CD4-positive, CD25-positive, alpha-beta regulatory T cell (primary cell): ENCODE measurements at regions not wholly inside any gene's neighbourhood (a gene's known extent, or its start where the extent isn't known, plus 50 kb on each side); places are given as distances from the start of the nearest gene placed in this dataset.
A peak's percentile ranks its signal among the peaks of the same experiment; 100 is the strongest.
"Not testable (repeated sequence)": the region's sequence is repeated elsewhere in the genome, so short reads cannot be mapped to it uniquely, and the experiment has no call there.

Experiments used
- ATAC-seq, 2 donors: fragments of 150-1000 bp; cut with Tn5 transposase; one replicate each; pipeline ENCODE4 v1.10.0; 2021; ENCODE audit warnings: low read depth in 2 of 2, moderate number of reproducible peaks in 2 of 2, moderate library complexity in 1 of 2
- DNase-seq, 3 donors: peaks; one replicate each; pipeline versions ENCODE4 v3.0.0 to v3.0.0-alpha.2; 2012 to 2022; ENCODE audit warnings: mixed read lengths in 1 of 3
- H3K27ac ChIP-seq: one replicate; pipeline ENCODE4 v1.7.0; 2013; ENCODE audit warnings: mild to moderate bottlenecking, low read length; ENCODE audit not compliant: insufficient read depth, poor library complexity, severe bottlenecking
- H3K27me3 ChIP-seq: one replicate; pipeline ENCODE4 v1.7.0; 2013; ENCODE audit warnings: low read length; ENCODE audit not compliant: control insufficient read depth, insufficient read depth
- H3K36me3 ChIP-seq: one replicate; pipeline ENCODE4 v1.7.0; 2013; ENCODE audit warnings: mild to moderate bottlenecking, low read length, moderate library complexity; ENCODE audit not compliant: control insufficient read depth, insufficient read depth
- H3K4me1 ChIP-seq: 2 replicates; pipeline ENCODE4 v1.7.0; 2013; ENCODE audit warnings: mild to moderate bottlenecking, low read length; ENCODE audit not compliant: insufficient read depth, control insufficient read depth, poor library complexity, severe bottlenecking
- H3K4me3 ChIP-seq: one replicate; pipeline ENCODE4 v1.7.0; 2013; ENCODE audit warnings: low read depth, mild to moderate bottlenecking, low read length, moderate library complexity
- H3K9me3 ChIP-seq, 2 experiments: 1 replicate in 1 of 2; 2 replicates in 1 of 2; pipeline ENCODE4 v1.7.0; 2013; ENCODE audit warnings: low read length in 2 of 2, mild to moderate bottlenecking in 1 of 2, moderate library complexity in 1 of 2; ENCODE audit not compliant: control insufficient read depth in 2 of 2
- H3K27ac Mint-ChIP-seq, 3 donors: one replicate each; pipeline ENCODE4 v1.8.0; 2020 to 2022; ENCODE audit warnings: mild to moderate bottlenecking in 3 of 3, mixed read lengths in 3 of 3, moderate library complexity in 2 of 3
- H3K27me3 Mint-ChIP-seq: one replicate; pipeline ENCODE4 v1.8.0; 2022; ENCODE audit warnings: mild to moderate bottlenecking, mixed read lengths
- H3K36me3 Mint-ChIP-seq: one replicate; pipeline ENCODE4 v1.8.0; 2020; ENCODE audit warnings: mixed read lengths
- H3K4me1 Mint-ChIP-seq, 4 donors: one replicate each; pipeline ENCODE4 v1.8.0; 2020 to 2022; ENCODE audit warnings: mixed read lengths in 4 of 4, mild to moderate bottlenecking in 1 of 4
- H3K4me3 Mint-ChIP-seq, 4 donors: one replicate each; pipeline ENCODE4 v1.8.0; 2020 to 2022; ENCODE audit warnings: mild to moderate bottlenecking in 4 of 4, mixed read lengths in 4 of 4, moderate library complexity in 3 of 4
- H3K9me3 Mint-ChIP-seq, 7 donors: one replicate each; pipeline ENCODE4 v1.8.0; 2020 to 2022; ENCODE audit warnings: mixed read lengths in 7 of 7, mild to moderate bottlenecking in 3 of 7, moderate library complexity in 2 of 7

DNA sequence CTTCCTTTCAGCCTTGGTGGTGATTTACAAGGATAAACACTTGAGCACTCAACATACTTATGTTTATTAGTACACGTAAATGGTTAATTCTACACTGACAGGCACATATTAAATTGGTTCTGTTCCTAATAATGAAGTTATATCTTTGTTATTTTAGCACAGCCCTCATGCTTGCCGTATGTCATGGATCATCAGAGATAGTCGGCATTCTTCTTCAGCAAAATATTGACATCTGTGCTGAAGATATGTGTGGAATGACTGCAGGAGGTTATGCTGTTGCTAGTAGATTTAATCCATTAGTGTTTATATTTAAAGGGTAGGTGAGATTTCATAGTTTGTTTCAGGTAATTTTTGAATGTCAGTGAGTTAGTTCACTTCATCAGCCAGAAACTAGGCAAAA, 73.0 kb upstream of the ACBD5 start:
- not testable (repeated sequence) for DNase-seq, ATAC-seq, H3K27ac Mint-ChIP-seq, H3K36me3 ChIP-seq, H3K4me1 ChIP-seq, H3K36me3 Mint-ChIP-seq, H3K27me3 ChIP-seq, H3K4me3 Mint-ChIP-seq, H3K4me1 Mint-ChIP-seq, H3K9me3 ChIP-seq, H3K9me3 Mint-ChIP-seq, H3K4me3 ChIP-seq, H3K27ac ChIP-seq
- H3K27me3 Mint-ChIP-seq: peaks cover 24% of the 10 kb centered on the region

GRCh38 chr10:27312854-27313253, 72.3 kb upstream of the ACBD5 start:
- no peaks in the 10 kb centered on the region for H3K27me3 ChIP-seq
- peaks cover 21% of the 10 kb centered on the region for H3K27me3 Mint-ChIP-seq
- H3K36me3 Mint-ChIP-seq: no peaks in the 10 kb centered on the region
- no peak overlapping the region for H3K4me3 Mint-ChIP-seq
- no peaks in the 10 kb centered on the region for H3K9me3 ChIP-seq
- no peak for DNase-seq
- H3K4me1 Mint-ChIP-seq: no peaks in the 10 kb centered on the region
- ATAC-seq: no peak
- no peaks in the 10 kb centered on the region for H3K9me3 Mint-ChIP-seq
- no peaks in the 10 kb centered on the region for H3K36me3 ChIP-seq
- no peak overlapping the region for H3K4me3 ChIP-seq
- H3K4me1 ChIP-seq: no peaks in the 10 kb centered on the region
- no peak overlapping the region for H3K27ac ChIP-seq
- H3K27ac Mint-ChIP-seq: no peak overlapping the region

GRCh38 chr10:27311809-27312208, 71.2 kb upstream of the ACBD5 start:
- H3K9me3 ChIP-seq, H3K27me3 ChIP-seq, H3K36me3 Mint-ChIP-seq, H3K27ac ChIP-seq, DNase-seq, H3K9me3 Mint-ChIP-seq, H3K4me3 Mint-ChIP-seq, H3K4me1 ChIP-seq, H3K4me1 Mint-ChIP-seq, H3K27ac Mint-ChIP-seq, H3K4me3 ChIP-seq, ATAC-seq, H3K36me3 ChIP-seq: not testable (repeated sequence)
- H3K27me3 Mint-ChIP-seq: peaks cover 14% of the 10 kb centered on the region

DNA sequence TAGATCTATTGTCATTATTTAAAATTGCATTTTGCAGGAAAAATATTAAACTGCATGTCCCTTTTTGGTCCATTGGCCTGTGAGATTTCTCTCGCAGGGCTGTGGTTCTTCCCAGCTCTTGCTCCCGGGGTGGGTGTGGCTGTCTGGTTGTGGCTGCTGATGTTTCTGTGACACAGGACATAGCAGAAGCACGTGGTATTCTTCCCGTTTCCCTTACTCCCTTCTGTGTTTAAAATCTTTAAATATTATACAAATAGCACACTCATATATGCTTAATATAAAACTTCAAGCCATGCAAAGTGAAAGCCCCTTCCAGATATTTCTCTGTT, 57.9 kb upstream of the ACBD5 start:
- not testable (repeated sequence) for DNase-seq, H3K36me3 Mint-ChIP-seq, H3K36me3 ChIP-seq, H3K9me3 Mint-ChIP-seq, H3K27me3 ChIP-seq, H3K4me1 ChIP-seq, H3K9me3 ChIP-seq, H3K4me3 Mint-ChIP-seq, H3K27ac Mint-ChIP-seq, ATAC-seq, H3K4me3 ChIP-seq, H3K27ac ChIP-seq
- Mint-ChIP-seq H3K27me3 (peaks cover 14% of the 10 kb centered on the region), H3K4me1 (peaks cover 0 to 13% (median 4%) of the 10 kb centered on the region in 4 donors)

DNA sequence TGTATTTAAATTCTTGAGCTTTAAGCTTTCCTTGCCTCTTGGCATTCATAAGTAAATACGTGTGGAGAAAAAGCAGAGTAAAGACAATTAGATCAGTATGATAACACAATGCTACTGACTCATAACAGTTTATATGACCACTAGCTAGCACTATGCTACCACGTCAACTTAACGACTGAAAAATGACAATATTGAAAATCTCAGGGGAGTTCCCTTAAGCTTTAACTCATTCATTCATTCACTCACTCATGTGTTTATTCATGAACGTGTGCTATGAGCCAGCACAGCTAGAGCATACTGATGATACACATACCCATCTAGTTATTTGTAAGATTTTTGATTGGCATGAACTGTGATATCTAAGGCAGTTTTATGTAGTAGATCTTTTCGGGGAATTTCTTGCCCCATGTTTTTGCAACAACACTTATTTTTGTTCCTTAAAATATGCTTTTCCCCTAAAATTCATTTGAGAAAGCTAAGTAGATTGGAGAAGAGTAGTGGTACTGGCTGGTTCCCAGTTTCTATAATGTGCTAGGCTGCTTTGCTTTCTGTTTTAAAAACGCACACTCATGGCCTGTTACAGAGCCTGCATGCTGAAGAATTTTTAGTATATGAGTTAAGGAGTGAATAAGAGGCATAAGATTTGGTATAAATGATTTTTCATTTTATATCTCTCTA, 57.4 kb upstream of the ACBD5 start:
- H3K36me3 ChIP-seq: no peaks in the 10 kb centered on the region
- H3K4me3 ChIP-seq: no peak overlapping the region
- DNase-seq (no peak), ATAC-seq (no peak)
- Mint-ChIP-seq H3K27ac (no peak overlapping the region), H3K4me1 (peaks cover under 1 to 13% (median 4%) of the 10 kb centered on the region in 4 donors), H3K27me3 (peaks cover 14% of the 10 kb centered on the region), H3K4me3 (no peak overlapping the region), H3K9me3 (peaks cover 0 to 4% (median 0%) of the 10 kb centered on the region in 7 donors), H3K36me3 (no peaks in the 10 kb centered on the region)
- H3K27me3 ChIP-seq: peaks cover 6% of the 10 kb centered on the region
- H3K9me3 ChIP-seq: no peaks in the 10 kb centered on the region
- H3K27ac ChIP-seq: no peak overlapping the region
- no peaks in the 10 kb centered on the region for H3K4me1 ChIP-seq

GRCh38 chr10:27296285-27296684, 55.7 kb upstream of the ACBD5 start:
- not testable (repeated sequence) for ATAC-seq, H3K9me3 Mint-ChIP-seq, H3K27me3 ChIP-seq, H3K36me3 Mint-ChIP-seq, DNase-seq, H3K9me3 ChIP-seq, H3K4me3 ChIP-seq, H3K4me1 ChIP-seq, H3K4me3 Mint-ChIP-seq, H3K27ac Mint-ChIP-seq, H3K27ac ChIP-seq, H3K36me3 ChIP-seq
- peaks cover 14% of the 10 kb centered on the region for H3K27me3 Mint-ChIP-seq
- H3K4me1 Mint-ChIP-seq: peaks cover 3 to 21% (median 12%) of the 10 kb centered on the region in 4 donors

DNA sequence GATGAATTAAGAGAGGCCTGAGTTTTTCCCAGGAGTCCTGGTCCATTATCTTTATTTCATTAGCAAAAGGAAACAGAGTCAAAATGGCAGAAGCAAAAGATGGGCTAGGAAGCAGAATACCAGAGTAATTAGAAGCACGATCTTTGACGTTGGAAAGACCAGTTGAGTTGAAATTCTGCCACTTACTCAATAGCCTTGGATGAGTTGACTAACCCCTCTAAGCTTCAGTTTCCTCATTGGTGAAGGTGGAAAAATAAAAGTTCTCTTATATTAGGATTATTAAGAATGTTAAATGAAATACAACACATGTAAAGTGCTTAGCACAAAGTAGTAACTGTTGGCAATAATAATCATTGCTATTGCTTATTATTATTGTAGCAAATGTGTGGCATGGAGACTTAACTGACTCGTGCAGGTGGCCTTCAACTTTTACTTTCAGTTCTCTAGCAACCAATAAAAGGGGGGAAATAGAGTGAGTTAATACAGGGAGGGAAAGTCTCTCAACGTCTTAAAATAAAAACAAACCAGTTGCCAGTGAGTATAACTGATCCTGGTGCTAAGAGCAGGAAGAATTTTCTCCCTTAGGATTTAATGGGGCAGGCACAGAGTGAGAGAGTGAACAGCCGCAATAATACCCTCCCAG, 50.8 kb upstream of the ACBD5 start:
- not testable (repeated sequence) for H3K4me1 ChIP-seq, H3K36me3 Mint-ChIP-seq, H3K27ac ChIP-seq, H3K9me3 Mint-ChIP-seq, H3K36me3 ChIP-seq, H3K27me3 ChIP-seq, H3K9me3 ChIP-seq, H3K27me3 Mint-ChIP-seq
- Mint-ChIP-seq H3K4me1 (peaks cover 0 to 16% (median 12%) of the 10 kb centered on the region in 4 donors), H3K27ac (peak overlapping the region; percentile 59 to 73 (median 66)), H3K4me3 (peak overlapping the region; percentile 11 to 76 (median 73))
- ATAC-seq (peak; percentile 64 to 65), DNase-seq (peak in 1 of 3 donors; percentile 36)
- peak overlapping the region; percentile 79 for H3K4me3 ChIP-seq
